HCT116 (cell line): ENCODE measurements at regions not wholly inside any gene's neighbourhood (a gene's known extent, or its start where the extent isn't known, plus 50 kb on each side); places are given as distances from the start of the nearest gene placed in this dataset.

Experiments used
- ATAC-seq: fragments of 200-7000 bp; cut with Tn5 transposase; 2 replicates; pipeline ENCODE4 v1.9.1; 2020; ENCODE audit warnings: mild to moderate bottlenecking, moderate library complexity
- BruUV-seq: library from RNA; stranded (reverse); fragments of 400-500 nt; replicated peaks from 2 replicates; lab custom pipeline; 2021; lab: Mats Ljungman, UMichigan
- CTCF ChIA-PET: fragments of 300-600 bp; sonication (Branson Sonifier 250); formaldehyde crosslinking; loops from one replicate; lab custom pipeline; 2021; ENCODE audit warnings: antibody characterized with exemption; lab: Charles Lee
- POLR2A ChIA-PET: fragments of 300-600, 350-600 bp; sonication (Branson Sonifier 250); formaldehyde crosslinking; loops from one replicate; lab custom pipeline; 2021; ENCODE audit warnings: antibody characterized with exemption; lab: Charles Lee
- RAD21 ChIA-PET, 2 experiments: fragments of 300-600 bp; sonication (Branson Sonifier 250); formaldehyde crosslinking; loops; one replicate each; lab custom pipeline; 2023; ENCODE audit warnings: low total read pairs in 2 of 2; ENCODE audit not compliant: uncharacterized antibody in 2 of 2, unreplicated experiment in 2 of 2, low non-redundant PET in 1 of 2; lab: Charles Lee
- DNase-seq: peaks from one replicate; pipeline ENCODE4 v3.0.0-alpha.2; 2010; ENCODE audit warnings: low read depth, low spot score
- H2AFZ ChIP-seq: fragments of 200-600 bp; shearing (Covaris generic), sonication (generic); 2 replicates; pipeline ENCODE4 v1.6.1; 2017; ENCODE audit warnings: low read depth, mixed run types, mixed read lengths, antibody characterized with exemption, low read length; ENCODE audit not compliant: poor library complexity, severe bottlenecking
- H3K27ac ChIP-seq: 2 replicates; pipeline ENCODE4 v1.5.1; 2012; ENCODE audit warnings: low read depth, low read length
- H3K27me3 ChIP-seq: fragments of 200-600 bp; sonication (generic); 2 replicates; pipeline ENCODE4 v1.6.1; 2016; ENCODE audit warnings: mixed run types, low read length, mixed read lengths; ENCODE audit not compliant: insufficient read depth
- H3K36me3 ChIP-seq, 2 experiments: fragments of 200-500 bp in 1 of 2; fragments of 200-600 bp in 1 of 2; sonication (Bioruptor generic) in 1 of 2; sonication (generic) in 1 of 2; 2 replicates each; pipeline versions ENCODE4 v1.5.1 to v1.6.1; 2014 to 2016; ENCODE audit warnings: low read length in 2 of 2, inconsistent platforms in 1 of 2, mixed read lengths in 1 of 2, mixed run types in 1 of 2; ENCODE audit not compliant: insufficient read depth in 2 of 2, control insufficient read depth in 1 of 2
- H3K4me1 ChIP-seq, 2 experiments: fragments of 200-600 bp in 1 of 2; sonication (generic) in 1 of 2; 2 replicates each; pipeline versions ENCODE4 v1.5.1 to v1.6.1; 2012 to 2017; ENCODE audit warnings: low read length in 2 of 2, inconsistent platforms in 1 of 2, mild to moderate bottlenecking in 1 of 2, mixed read lengths in 1 of 2, mixed run types in 1 of 2, moderate library complexity in 1 of 2; ENCODE audit not compliant: insufficient read depth in 2 of 2, control insufficient read depth in 1 of 2
- H3K4me2 ChIP-seq: fragments of 200-600 bp; sonication (generic); 2 replicates; pipeline ENCODE4 v1.6.1; 2017; ENCODE audit warnings: mixed run types, low read length, mixed read lengths
- H3K4me3 ChIP-seq, 2 experiments: fragments of 200-600 bp in 1 of 2; sonication (generic) in 1 of 2; replicated peaks in 1 of 2; 2 replicates each; pipeline ENCODE4 v1.5.1; 2011 to 2016; ENCODE audit warnings: low read length in 2 of 2, control low read depth in 1 of 2, low read depth in 1 of 2, mild to moderate bottlenecking in 1 of 2, mixed read lengths in 1 of 2, mixed run types in 1 of 2
- H3K79me2 ChIP-seq: fragments of 200-600 bp; sonication (generic); 2 replicates; pipeline ENCODE4 v1.6.1; 2017; ENCODE audit warnings: mild to moderate bottlenecking, mixed run types, low read length, moderate library complexity, mixed read lengths; ENCODE audit not compliant: insufficient read depth
- H3K9ac ChIP-seq: fragments of 200-600 bp; sonication (generic); 2 replicates; pipeline ENCODE4 v1.6.1; 2016; ENCODE audit warnings: low read length, mixed read lengths
- H3K9me2 ChIP-seq: fragments of 200-600 bp; sonication (generic), shearing (Covaris generic); 2 replicates; pipeline ENCODE4 v1.6.1; 2017; ENCODE audit warnings: mixed run types, mild to moderate bottlenecking, moderate library complexity; ENCODE audit not compliant: insufficient read depth
- H3K9me3 ChIP-seq, 2 experiments: fragments of 200-500 bp in 1 of 2; fragments of 200-600 bp in 1 of 2; sonication (Bioruptor generic) in 1 of 2; sonication (generic) in 1 of 2; 2 replicates each; pipeline ENCODE4 v1.6.1; 2014 to 2017; ENCODE audit warnings: low read length in 2 of 2, mixed read lengths in 2 of 2, inconsistent platforms in 1 of 2, low read depth in 1 of 2, mild to moderate bottlenecking in 1 of 2, mixed run types in 1 of 2, moderate library complexity in 1 of 2; ENCODE audit not compliant: control insufficient read depth in 1 of 2, insufficient read depth in 1 of 2
- H4K20me1 ChIP-seq: fragments of 200-600 bp; sonication (generic), shearing (Covaris generic); 2 replicates; pipeline ENCODE4 v1.6.1; 2017; ENCODE audit warnings: mixed run types, mild to moderate bottlenecking, moderate library complexity; ENCODE audit not compliant: insufficient read depth
- CBX3 ChIP-seq: IDR thresholded peaks from 2 replicates; pipeline ENCODE4 v1.6.1; 2012; ENCODE audit warnings: low read depth
- CEBPB ChIP-seq: IDR thresholded peaks from 2 replicates; pipeline ENCODE4 v1.6.1; 2012; ENCODE audit warnings: low read depth
- CTCF ChIP-seq, 3 experiments: fragments of 200-600 bp in 1 of 3; sonication (generic) in 1 of 3; IDR thresholded peaks in 2 of 3; conservative IDR thresholded peaks in 1 of 3; 2 replicates each; pipeline ENCODE4 v1.5.1; 2012 to 2017; ENCODE audit warnings: low read depth in 2 of 3, low read length in 2 of 3, antibody characterized with exemption in 1 of 3, borderline replicate concordance in 1 of 3, control low read depth in 1 of 3, mild to moderate bottlenecking in 1 of 3, mixed read lengths in 1 of 3, mixed run types in 1 of 3, moderate library complexity in 1 of 3; ENCODE audit not compliant: insufficient read depth in 1 of 3
- EGR1 ChIP-seq: IDR thresholded peaks from 2 replicates; pipeline ENCODE4 v1.6.1; 2012; ENCODE audit warnings: low read depth
- ELF1 ChIP-seq: IDR thresholded peaks from 2 replicates; pipeline ENCODE4 v1.6.1; 2012; ENCODE audit warnings: low read depth, borderline replicate concordance
- FOSL1 ChIP-seq: IDR thresholded peaks from 2 replicates; pipeline ENCODE4 v1.6.1; 2012; ENCODE audit warnings: low read depth
- JUND ChIP-seq: IDR thresholded peaks from 2 replicates; pipeline ENCODE4 v1.6.1; 2012
- POLR2A ChIP-seq: IDR thresholded peaks from 2 replicates; pipeline ENCODE4 v1.7.0; 2011; ENCODE audit warnings: borderline replicate concordance; ENCODE audit not compliant: insufficient read depth, insufficient read length; ENCODE audit errors: extremely low read depth
- POLR2AphosphoS5 ChIP-seq: IDR thresholded peaks from 2 replicates; pipeline ENCODE4 v1.6.1; 2011; ENCODE audit warnings: mild to moderate bottlenecking, low read depth, low read length, moderate library complexity
- RAD21 ChIP-seq: IDR thresholded peaks from 2 replicates; pipeline ENCODE4 v1.6.1; 2012; ENCODE audit warnings: low read depth, mild to moderate bottlenecking
- SP1 ChIP-seq: IDR thresholded peaks from 2 replicates; pipeline ENCODE4 v1.6.1; 2012; ENCODE audit warnings: low read depth
- SRF ChIP-seq: IDR thresholded peaks from 2 replicates; pipeline ENCODE4 v1.6.1; 2012; ENCODE audit warnings: low read depth
- TCF7L2 ChIP-seq: IDR thresholded peaks from 2 replicates; pipeline ENCODE4 v1.7.0; 2011; ENCODE audit warnings: borderline replicate concordance, inconsistent platforms; ENCODE audit not compliant: insufficient read depth, insufficient read length; ENCODE audit errors: extremely low read depth
- YY1 ChIP-seq: IDR thresholded peaks from 2 replicates; pipeline ENCODE4 v1.6.1; 2011; ENCODE audit warnings: low read length, low read depth, moderate library complexity, mild to moderate bottlenecking; ENCODE audit not compliant: insufficient replicate concordance; ENCODE audit errors: extremely low read depth
- ZFX ChIP-seq: fragments of 450-650 bp; IDR thresholded peaks from 2 replicates; pipeline ENCODE4 v1.6.1; 2017
- ZNF274 ChIP-seq: fragments of 200-500 bp; sonication (Bioruptor generic); IDR thresholded peaks from 2 replicates; pipeline ENCODE4 v1.6.1; 2014; ENCODE audit warnings: mild to moderate bottlenecking, low read depth, low read length, inconsistent platforms
- intact Hi-C: fragments of 100-400 bp; cut with micrococcal nuclease; formaldehyde crosslinking; loops from 2 replicates; pipeline ENCODE4 v1.10.0; 2022
- TF ChIP-seq, protein P1 (sequence below): IDR thresholded peaks from 2 replicates; pipeline ENCODE4 v1.6.1; 2012; ENCODE audit warnings: low read depth
- TF ChIP-seq, protein P2 (sequence below): IDR thresholded peaks from 2 replicates; pipeline ENCODE4 v1.6.1; 2012
- TF ChIP-seq, protein P3 (sequence below): IDR thresholded peaks from 2 replicates; pipeline ENCODE4 v1.6.1; 2011; ENCODE audit warnings: mild to moderate bottlenecking, low read length, moderate library complexity; ENCODE audit not compliant: insufficient replicate concordance; ENCODE audit errors: extremely low read depth
- TF ChIP-seq, protein P4 (sequence below): IDR thresholded peaks from 2 replicates; pipeline ENCODE4 v1.6.1; 2012

GRCh38 chr4:66351761-66352160 lies 681.5 kb upstream of the EPHA5 start:
- Histone ChIP-seq H3K4me1 (no peaks in the 10 kb centered on the region), H3K9ac (no peak overlapping the region), H3K79me2 (no peaks in the 10 kb centered on the region), H3K36me3 (no peaks in the 10 kb centered on the region), H3K9me2 (no peaks in the 10 kb centered on the region), H3K4me3 (no peak overlapping the region), H3K4me2 (no peak overlapping the region), H3K27ac (no peak overlapping the region), H2AFZ (no peak overlapping the region), H3K27me3 (no peaks in the 10 kb centered on the region), H3K9me3 (peaks cover 18 to 22% of the 10 kb centered on the region in 2 experiments; a peak in 3 of 4 replicates), H4K20me1 (no peaks in the 10 kb centered on the region; the same call in 1 of the 2 replicates)
- ATAC-seq (no peak), DNase-seq (no peak)
- TF ChIP-seq RAD21 (no peak), EGR1 (no peak), ELF1 (no peak), POLR2A (no peak), POLR2AphosphoS5 (no peak), JUND (no peak), SP1 (no peak), ZNF274 (no peak), SRF (no peak), CTCF (IDR thresholded peaks at IDR 0.05 in 2 of 3, conservative IDR thresholded peaks at IDR 0.05 in 1 of 3; ENCODE audit: borderline replicate concordance in 1 of 3, insufficient read depth in 1 of 3, low read depth in 2 of 3, low read length in 2 of 3) (no peak), YY1 (no peak), CBX3 (no peak), ZFX (no peak), TCF7L2 (no peak), CEBPB (no peak), FOSL1 (no peak)
- TF ChIP-seq, protein P1, sequence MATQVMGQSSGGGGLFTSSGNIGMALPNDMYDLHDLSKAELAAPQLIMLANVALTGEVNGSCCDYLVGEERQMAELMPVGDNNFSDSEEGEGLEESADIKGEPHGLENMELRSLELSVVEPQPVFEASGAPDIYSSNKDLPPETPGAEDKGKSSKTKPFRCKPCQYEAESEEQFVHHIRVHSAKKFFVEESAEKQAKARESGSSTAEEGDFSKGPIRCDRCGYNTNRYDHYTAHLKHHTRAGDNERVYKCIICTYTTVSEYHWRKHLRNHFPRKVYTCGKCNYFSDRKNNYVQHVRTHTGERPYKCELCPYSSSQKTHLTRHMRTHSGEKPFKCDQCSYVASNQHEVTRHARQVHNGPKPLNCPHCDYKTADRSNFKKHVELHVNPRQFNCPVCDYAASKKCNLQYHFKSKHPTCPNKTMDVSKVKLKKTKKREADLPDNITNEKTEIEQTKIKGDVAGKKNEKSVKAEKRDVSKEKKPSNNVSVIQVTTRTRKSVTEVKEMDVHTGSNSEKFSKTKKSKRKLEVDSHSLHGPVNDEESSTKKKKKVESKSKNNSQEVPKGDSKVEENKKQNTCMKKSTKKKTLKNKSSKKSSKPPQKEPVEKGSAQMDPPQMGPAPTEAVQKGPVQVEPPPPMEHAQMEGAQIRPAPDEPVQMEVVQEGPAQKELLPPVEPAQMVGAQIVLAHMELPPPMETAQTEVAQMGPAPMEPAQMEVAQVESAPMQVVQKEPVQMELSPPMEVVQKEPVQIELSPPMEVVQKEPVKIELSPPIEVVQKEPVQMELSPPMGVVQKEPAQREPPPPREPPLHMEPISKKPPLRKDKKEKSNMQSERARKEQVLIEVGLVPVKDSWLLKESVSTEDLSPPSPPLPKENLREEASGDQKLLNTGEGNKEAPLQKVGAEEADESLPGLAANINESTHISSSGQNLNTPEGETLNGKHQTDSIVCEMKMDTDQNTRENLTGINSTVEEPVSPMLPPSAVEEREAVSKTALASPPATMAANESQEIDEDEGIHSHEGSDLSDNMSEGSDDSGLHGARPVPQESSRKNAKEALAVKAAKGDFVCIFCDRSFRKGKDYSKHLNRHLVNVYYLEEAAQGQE, result no peak
- TF ChIP-seq, protein P2, sequence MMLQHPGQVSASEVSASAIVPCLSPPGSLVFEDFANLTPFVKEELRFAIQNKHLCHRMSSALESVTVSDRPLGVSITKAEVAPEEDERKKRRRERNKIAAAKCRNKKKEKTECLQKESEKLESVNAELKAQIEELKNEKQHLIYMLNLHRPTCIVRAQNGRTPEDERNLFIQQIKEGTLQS, result no peak
- TF ChIP-seq, protein P3, sequence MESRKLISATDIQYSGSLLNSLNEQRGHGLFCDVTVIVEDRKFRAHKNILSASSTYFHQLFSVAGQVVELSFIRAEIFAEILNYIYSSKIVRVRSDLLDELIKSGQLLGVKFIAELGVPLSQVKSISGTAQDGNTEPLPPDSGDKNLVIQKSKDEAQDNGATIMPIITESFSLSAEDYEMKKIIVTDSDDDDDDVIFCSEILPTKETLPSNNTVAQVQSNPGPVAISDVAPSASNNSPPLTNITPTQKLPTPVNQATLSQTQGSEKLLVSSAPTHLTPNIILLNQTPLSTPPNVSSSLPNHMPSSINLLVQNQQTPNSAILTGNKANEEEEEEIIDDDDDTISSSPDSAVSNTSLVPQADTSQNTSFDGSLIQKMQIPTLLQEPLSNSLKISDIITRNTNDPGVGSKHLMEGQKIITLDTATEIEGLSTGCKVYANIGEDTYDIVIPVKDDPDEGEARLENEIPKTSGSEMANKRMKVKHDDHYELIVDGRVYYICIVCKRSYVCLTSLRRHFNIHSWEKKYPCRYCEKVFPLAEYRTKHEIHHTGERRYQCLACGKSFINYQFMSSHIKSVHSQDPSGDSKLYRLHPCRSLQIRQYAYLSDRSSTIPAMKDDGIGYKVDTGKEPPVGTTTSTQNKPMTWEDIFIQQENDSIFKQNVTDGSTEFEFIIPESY, result no peak
- TF ChIP-seq, protein P4, sequence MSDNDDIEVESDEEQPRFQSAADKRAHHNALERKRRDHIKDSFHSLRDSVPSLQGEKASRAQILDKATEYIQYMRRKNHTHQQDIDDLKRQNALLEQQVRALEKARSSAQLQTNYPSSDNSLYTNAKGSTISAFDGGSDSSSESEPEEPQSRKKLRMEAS, result no peak
- RAD21 ChIA-PET, result no interaction called here
- intact Hi-C loops, result no loop called here
- POLR2A ChIA-PET, result no interaction called here
- no TSS peak for BruUV-seq
- CTCF ChIA-PET, result no interaction called here
